ENCODE measurements at regions not wholly inside any gene's neighbourhood (a gene's known extent, or its start where the extent isn't known, plus 50 kb on each side); places are given as distances from the start of the nearest gene placed in this dataset.

- dilution Hi-C loops (cut with HindIII; ENCODE audit: low sequenced_read_pairs, unreplicated experiment) (no loop called here), intact Hi-C loops (cut with micrococcal nuclease) (no loop called here), in situ Hi-C loops (cut with MboI; ENCODE audit: low sequenced_read_pairs) (no loop called here)
- Histone ChIP-seq H2AK9ac (replicated peaks; ENCODE audit: low read depth, low read length, poor library complexity) (no peak overlapping the region), H2BK120ac (ENCODE audit: low read depth, low read length) (no peak overlapping the region), H4K91ac (ENCODE audit: insufficient read depth, low read depth, low read length) (no peak overlapping the region), H2AK5ac (ENCODE audit: low read depth, low read length) (no peak overlapping the region), H3K56ac (ENCODE audit: extremely low read depth, insufficient read depth, low read length) (no peak overlapping the region), H3K9me1 (ENCODE audit: insufficient read depth, low read length) (0 out of 2 replicates have a peak, but pooled peaks cover 3% of the 10 kb centered on the region), H3K79me1 (ENCODE audit: low read depth in 1 of 2, low read length in 2 of 2) (no peaks in the 10 kb centered on the region), H3K27me3 (ENCODE audit: control insufficient read depth, insufficient read depth, low read length) (no peaks in the 10 kb centered on the region; the same call in 1 of the 2 replicates), H4K20me1 (ENCODE audit: insufficient read depth, low read length) (no peaks in the 10 kb centered on the region), H2AFZ (replicated peaks; ENCODE audit: low read length, poor library complexity) (no peak overlapping the region), H3K27ac (ENCODE audit: insufficient read depth, low read length) (no peak overlapping the region), H3K9ac (ENCODE audit: low read depth, low read length) (no peak overlapping the region), H3K4me1 (ENCODE audit: control insufficient read depth, insufficient read depth, low read length) (peaks cover 4% of the 10 kb centered on the region), H2BK15ac (ENCODE audit: low read depth, low read length) (no peak overlapping the region), H4K5ac (ENCODE audit: low read depth, low read length) (no peak overlapping the region), H3K23ac (ENCODE audit: low read depth, low read length) (no peak overlapping the region), H3K4me2 (ENCODE audit: low read depth, low read length) (no peak overlapping the region), H3K9me3 (ENCODE audit: control insufficient read depth, insufficient read depth, low read length) (peaks cover 4% of the 10 kb centered on the region; the same call in 1 of the 2 replicates), H3K4ac (ENCODE audit: low read depth, low read length) (no peak overlapping the region), H3K36me3 (ENCODE audit: control insufficient read depth, insufficient read depth, low read length) (no peaks in the 10 kb centered on the region), H4K8ac (ENCODE audit: low read depth in 2 of 2, low read length in 2 of 2) (no peak overlapping the region), H2BK5ac (ENCODE audit: low read depth, low read length, poor library complexity, severe bottlenecking) (no peak overlapping the region), H3K18ac (ENCODE audit: low read depth, low read length) (no peak overlapping the region), H3K14ac (replicated peaks; ENCODE audit: low read depth, low read length) (no peak overlapping the region), H3K4me3 (ENCODE audit: insufficient read depth, low read depth, low read length) (no peak overlapping the region), H2BK20ac (ENCODE audit: low read depth, low read length) (no peak overlapping the region)
- ChIA-PET POLR2A (ENCODE audit: unreplicated experiment) (no interaction called here), CTCF (no interaction called here)
- TF ChIP-seq RCOR1 (IDR thresholded peaks at IDR 0.05; ENCODE audit: insufficient replicate concordance, low read length) (no peak), SMC3 (IDR thresholded peaks at IDR 0.05; ENCODE audit: low read depth, low read length) (no peak), CHD1 (IDR thresholded peaks at IDR 0.05; ENCODE audit: low read depth, low read length) (no peak), RFX5 (IDR thresholded peaks at IDR 0.05; ENCODE audit: low read depth, low read length) (no peak), NFE2L2 (IDR thresholded peaks at IDR 0.05; ENCODE audit: low read depth, low read length) (no peak), MAFK (IDR thresholded peaks at IDR 0.05; ENCODE audit: low read depth, low read length) (no peak), BHLHE40 (IDR thresholded peaks at IDR 0.05; ENCODE audit: low read depth, low read length) (no peak), POLR2A (IDR thresholded peaks at IDR 0.05; ENCODE audit: low read depth, low read length) (no peak), CEBPB (IDR thresholded peaks at IDR 0.05; ENCODE audit: low read depth, low read length) (no peak), FOS (IDR thresholded peaks at IDR 0.05; ENCODE audit: low read depth, low read length) (no peak), MAZ (IDR thresholded peaks at IDR 0.05; ENCODE audit: borderline replicate concordance, low read depth, low read length) (no peak), RAD21 (IDR thresholded peaks at IDR 0.05; ENCODE audit: low read length) (no peak), CTCF (conservative IDR thresholded peaks at IDR 0.05; ENCODE audit: low read depth, low read length) (no peak), MXI1 (IDR thresholded peaks at IDR 0.05; ENCODE audit: borderline replicate concordance, low read depth, low read length) (no peak)
- TF ChIP-seq, protein P1, sequence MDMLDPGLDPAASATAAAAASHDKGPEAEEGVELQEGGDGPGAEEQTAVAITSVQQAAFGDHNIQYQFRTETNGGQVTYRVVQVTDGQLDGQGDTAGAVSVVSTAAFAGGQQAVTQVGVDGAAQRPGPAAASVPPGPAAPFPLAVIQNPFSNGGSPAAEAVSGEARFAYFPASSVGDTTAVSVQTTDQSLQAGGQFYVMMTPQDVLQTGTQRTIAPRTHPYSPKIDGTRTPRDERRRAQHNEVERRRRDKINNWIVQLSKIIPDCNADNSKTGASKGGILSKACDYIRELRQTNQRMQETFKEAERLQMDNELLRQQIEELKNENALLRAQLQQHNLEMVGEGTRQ (IDR thresholded peaks at IDR 0.05; ENCODE audit: low read depth, low read length), result no peak
- TF ChIP-seq, protein P2, sequence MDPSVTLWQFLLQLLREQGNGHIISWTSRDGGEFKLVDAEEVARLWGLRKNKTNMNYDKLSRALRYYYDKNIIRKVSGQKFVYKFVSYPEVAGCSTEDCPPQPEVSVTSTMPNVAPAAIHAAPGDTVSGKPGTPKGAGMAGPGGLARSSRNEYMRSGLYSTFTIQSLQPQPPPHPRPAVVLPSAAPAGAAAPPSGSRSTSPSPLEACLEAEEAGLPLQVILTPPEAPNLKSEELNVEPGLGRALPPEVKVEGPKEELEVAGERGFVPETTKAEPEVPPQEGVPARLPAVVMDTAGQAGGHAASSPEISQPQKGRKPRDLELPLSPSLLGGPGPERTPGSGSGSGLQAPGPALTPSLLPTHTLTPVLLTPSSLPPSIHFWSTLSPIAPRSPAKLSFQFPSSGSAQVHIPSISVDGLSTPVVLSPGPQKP (IDR thresholded peaks at IDR 0.05; ENCODE audit: borderline replicate concordance, low read depth, low read length), result no peak
- no TSS peak for BruUV-seq (replicated peaks)
- no CpG with 5 or more reads among the region's 3 CpGs for WGBS, 2 experiments (ENCODE audit: extremely low coverage in 2 of 2, insufficient read length in 1 of 2)
- DNase-seq (no peak), ATAC-seq (ENCODE audit: low read depth) (no peak)
These were observed 155.0 kb downstream of the TMEM26 start for GRCh38 chr10:61298194-61298593.
